ENCODE measurements at regions not wholly inside any gene's neighbourhood (a gene's known extent, or its start where the extent isn't known, plus 50 kb on each side); places are given as distances from the start of the nearest gene placed in this dataset.

DNA sequence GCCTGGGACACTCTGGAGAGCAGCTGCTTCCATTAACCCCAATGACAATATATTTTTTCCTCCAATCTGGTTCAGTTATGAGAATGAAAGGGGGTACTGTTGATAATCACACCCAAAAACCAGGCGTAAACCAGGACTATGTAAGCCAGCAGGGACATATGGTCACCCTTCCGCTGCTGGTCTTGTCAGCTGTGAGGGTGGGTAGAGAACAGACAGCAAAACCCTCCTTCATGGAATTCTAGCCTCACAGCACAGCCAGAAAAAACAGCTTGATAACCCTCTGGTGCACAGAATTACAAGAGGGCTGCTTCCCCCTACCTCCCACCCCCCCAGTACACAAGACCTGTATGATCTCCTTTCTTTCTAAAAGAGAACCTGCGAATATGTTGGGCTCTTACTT lies 368.8 kb upstream of the ZMIZ1 start:
- TF ChIP-seq, protein P1, sequence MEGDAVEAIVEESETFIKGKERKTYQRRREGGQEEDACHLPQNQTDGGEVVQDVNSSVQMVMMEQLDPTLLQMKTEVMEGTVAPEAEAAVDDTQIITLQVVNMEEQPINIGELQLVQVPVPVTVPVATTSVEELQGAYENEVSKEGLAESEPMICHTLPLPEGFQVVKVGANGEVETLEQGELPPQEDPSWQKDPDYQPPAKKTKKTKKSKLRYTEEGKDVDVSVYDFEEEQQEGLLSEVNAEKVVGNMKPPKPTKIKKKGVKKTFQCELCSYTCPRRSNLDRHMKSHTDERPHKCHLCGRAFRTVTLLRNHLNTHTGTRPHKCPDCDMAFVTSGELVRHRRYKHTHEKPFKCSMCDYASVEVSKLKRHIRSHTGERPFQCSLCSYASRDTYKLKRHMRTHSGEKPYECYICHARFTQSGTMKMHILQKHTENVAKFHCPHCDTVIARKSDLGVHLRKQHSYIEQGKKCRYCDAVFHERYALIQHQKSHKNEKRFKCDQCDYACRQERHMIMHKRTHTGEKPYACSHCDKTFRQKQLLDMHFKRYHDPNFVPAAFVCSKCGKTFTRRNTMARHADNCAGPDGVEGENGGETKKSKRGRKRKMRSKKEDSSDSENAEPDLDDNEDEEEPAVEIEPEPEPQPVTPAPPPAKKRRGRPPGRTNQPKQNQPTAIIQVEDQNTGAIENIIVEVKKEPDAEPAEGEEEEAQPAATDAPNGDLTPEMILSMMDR (IDR thresholded peaks at IDR 0.05), result no peak
- no peak for TF ChIP-seq POLR2A (IDR thresholded peaks at IDR 0.05)
